MM.1S (cell line): ENCODE measurements at regions not wholly inside any gene's neighbourhood (a gene's known extent, or its start where the extent isn't known, plus 50 kb on each side); places are given as distances from the start of the nearest gene placed in this dataset.

ENCODE experiments used
- CTCF ChIP-seq: fragments of 300-600 bp; sonication (generic); IDR thresholded peaks from 2 replicates; pipeline ENCODE4 v1.5.1; 2016; ENCODE audit warnings: antibody characterized with exemption, low read length, mixed read lengths
- EZH2 ChIP-seq: fragments of 300-600 bp; sonication (generic); optimal IDR thresholded peaks from 2 replicates; pipeline ENCODE3; 2017; ENCODE audit warnings: low read depth, mild to moderate bottlenecking, antibody characterized with exemption, low read length, mixed read lengths

DNA sequence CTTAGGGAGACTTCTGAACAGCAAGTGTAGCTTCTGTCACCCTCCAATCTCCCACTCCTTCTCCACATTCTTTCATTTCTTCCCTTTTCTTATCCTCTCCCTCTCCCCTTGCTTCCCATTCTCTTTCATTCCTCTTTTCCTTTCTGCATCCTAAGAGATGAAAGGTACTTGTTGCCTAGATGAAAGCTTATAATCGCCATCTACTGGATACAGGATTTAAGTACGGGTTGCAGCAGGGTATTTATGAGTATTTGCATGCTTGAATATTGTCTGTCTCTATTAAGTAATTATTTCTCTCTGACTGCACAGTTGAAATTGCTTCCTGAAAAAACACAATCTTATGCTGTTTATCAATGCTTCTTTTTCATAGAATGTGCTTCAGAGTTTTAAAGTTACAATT is 174.0 kb upstream of the TENT5D start:
- no peak for TF ChIP-seq CTCF
- TF ChIP-seq EZH2: no peak
